Neutrophil (primary cell): ENCODE measurements at regions not wholly inside any gene's neighbourhood (a gene's known extent, or its start where the extent isn't known, plus 50 kb on each side); places are given as distances from the start of the nearest gene placed in this dataset.

Experiments used
- H3K27ac ChIP-seq: fragments of 200-600 bp; sonication (generic); 2 replicates; pipeline ENCODE4 v1.5.1; 2016; ENCODE audit warnings: mild to moderate bottlenecking, moderate library complexity
- H3K27me3 ChIP-seq: fragments of 200-600 bp; sonication (generic); 2 replicates; pipeline ENCODE4 v1.6.0; 2016; ENCODE audit warnings: mild to moderate bottlenecking
- H3K36me3 ChIP-seq: fragments of 200-600 bp; sonication (generic); 2 replicates; pipeline ENCODE4 v1.5.1; 2017
- H3K4me1 ChIP-seq, 2 experiments: fragments of 200-600 bp in 1 of 2; sonication (generic) in 1 of 2; 1 replicate in 1 of 2; 2 replicates in 1 of 2; pipeline versions ENCODE4 v1.5.1 to v1.6.1; 2013 to 2016; ENCODE audit warnings: low read depth in 1 of 2, low read length in 1 of 2, mild to moderate bottlenecking in 1 of 2, moderate library complexity in 1 of 2; ENCODE audit not compliant: control insufficient read depth in 1 of 2, insufficient read depth in 1 of 2
- H3K4me3 ChIP-seq, 2 experiments: fragments of 200-600 bp in 1 of 2; sonication (generic) in 1 of 2; 1 replicate in 1 of 2; 2 replicates in 1 of 2; pipeline ENCODE4 v1.5.1; 2013 to 2016; ENCODE audit warnings: low read depth in 1 of 2, low read length in 1 of 2, mild to moderate bottlenecking in 1 of 2, moderate library complexity in 1 of 2
- H3K9me3 ChIP-seq: fragments of 200-600 bp; sonication (generic); 2 replicates; pipeline ENCODE4 v1.5.1; 2016
- CTCF ChIP-seq: fragments of 200-600 bp; sonication (generic); IDR thresholded peaks from 2 replicates; pipeline ENCODE4 v1.5.1; 2016; ENCODE audit warnings: antibody characterized with exemption

GRCh38 chr7:132065193-132065988 is 509.0 kb upstream of the PODXL start:
- Histone ChIP-seq H3K36me3 (no peaks in the 10 kb centered on the region), H3K9me3 (no peaks in the 10 kb centered on the region), H3K4me1 (no peaks in the 10 kb centered on the region), H3K27me3 (no peaks in the 10 kb centered on the region), H3K27ac (no peak overlapping the region), H3K4me3 (no peak overlapping the region)
- no peak for TF ChIP-seq CTCF

GRCh38 chr7:132063800-132064199 is 507.4 kb upstream of the PODXL start:
- Histone ChIP-seq H3K27me3 (no peaks in the 10 kb centered on the region), H3K9me3 (no peaks in the 10 kb centered on the region), H3K36me3 (no peaks in the 10 kb centered on the region), H3K4me1 (no peaks in the 10 kb centered on the region), H3K4me3 (no peak overlapping the region), H3K27ac (no peak overlapping the region)
- TF ChIP-seq CTCF: no peak

- no peak overlapping the region for H3K4me3 ChIP-seq
- H3K27ac ChIP-seq: no peak overlapping the region
- H3K36me3 ChIP-seq: no peaks in the 10 kb centered on the region
- no peaks in the 10 kb centered on the region for H3K27me3 ChIP-seq
- no peaks in the 10 kb centered on the region for H3K4me1 ChIP-seq
- H3K9me3 ChIP-seq: no peaks in the 10 kb centered on the region
- TF ChIP-seq CTCF: no peak
Measured at GRCh38 chr7:132061937-132062336, 505.5 kb upstream of the PODXL start.

GRCh38 chr7:132059141-132059540 is 502.7 kb upstream of the PODXL start:
- no peaks in the 10 kb centered on the region for H3K4me1 ChIP-seq
- H3K9me3 ChIP-seq: no peaks in the 10 kb centered on the region
- no peaks in the 10 kb centered on the region for H3K36me3 ChIP-seq
- H3K4me3 ChIP-seq: no peak overlapping the region
- H3K27me3 ChIP-seq: no peaks in the 10 kb centered on the region
- H3K27ac ChIP-seq: no peak overlapping the region
- no peak for TF ChIP-seq CTCF

GRCh38 chr7:132055336-132056120 is 499.1 kb upstream of the PODXL start:
- Histone ChIP-seq H3K4me1 (no peaks in the 10 kb centered on the region), H3K27me3 (no peaks in the 10 kb centered on the region), H3K36me3 (no peaks in the 10 kb centered on the region), H3K27ac (no peak overlapping the region), H3K4me3 (no peak overlapping the region), H3K9me3 (no peaks in the 10 kb centered on the region)
- no peak for TF ChIP-seq CTCF
